ENCODE measurements at regions not wholly inside any gene's neighbourhood (a gene's known extent, or its start where the extent isn't known, plus 50 kb on each side); places are given as distances from the start of the nearest gene placed in this dataset.

DNA sequence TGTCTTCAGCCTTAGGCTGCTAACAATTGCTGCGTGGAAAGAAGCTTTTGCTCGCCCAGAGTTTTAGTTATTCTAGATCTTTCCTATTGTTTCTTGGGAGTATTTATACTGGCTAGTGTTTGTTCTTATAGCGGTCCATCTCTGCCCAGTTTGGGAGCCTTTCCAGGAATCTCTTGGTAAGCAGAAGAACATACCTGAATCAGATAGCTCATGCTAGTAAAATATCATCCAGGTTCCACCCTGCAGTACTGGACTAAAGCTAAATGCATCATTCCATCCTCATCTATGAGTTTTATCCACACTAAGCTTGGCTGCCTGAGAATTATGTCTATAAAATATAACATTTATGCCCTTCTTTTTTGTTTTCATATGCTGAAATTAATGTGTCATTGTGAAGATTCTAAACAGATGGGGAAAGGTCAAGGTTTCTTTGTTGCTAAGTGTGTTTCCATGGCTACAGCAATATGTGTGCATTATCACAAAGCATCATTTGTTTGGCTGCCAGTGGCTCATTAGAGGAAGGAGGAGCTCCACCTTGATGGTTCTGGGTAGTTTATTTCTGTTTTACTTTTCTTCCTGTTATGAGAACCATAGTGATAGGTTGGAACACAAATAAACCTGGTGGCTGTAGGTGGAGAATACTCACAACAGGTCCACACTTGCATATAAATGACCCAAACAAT lies 182.8 kb downstream of the PIK3C3 start:
- no TSS peak for BruUV-seq (replicated peaks)
- no peak for ATAC-seq
- Histone ChIP-seq H3K9me1 (ENCODE audit: control insufficient read depth, insufficient read depth, low read length) (no peaks in the 10 kb centered on the region), H3K27ac (ENCODE audit: extremely low read depth, low read depth, low read length) (no peak overlapping the region), H3K9me3 (replicated peaks; ENCODE audit: control insufficient read depth, insufficient read depth, low read depth, low read length) (no peaks in the 10 kb centered on the region), H3K36me3 (ENCODE audit: control insufficient read depth, insufficient read depth, low read length) (no peaks in the 10 kb centered on the region), H4K20me1 (replicated peaks; ENCODE audit: control insufficient read depth, insufficient read depth, low read length) (no peaks in the 10 kb centered on the region), H3K4me2 (ENCODE audit: insufficient read depth, low read length) (no peak overlapping the region), H3K4me1 (replicated peaks in 1 of 2; ENCODE audit: control insufficient read depth in 2 of 2, insufficient read depth in 2 of 2, low read length in 2 of 2) (no peaks in the 10 kb centered on the region), H2AFZ (ENCODE audit: low read depth, low read length) (no peak overlapping the region), H3K4me3 (no peak overlapping the region), H3K9ac (ENCODE audit: insufficient read depth in 1 of 2, low read depth in 2 of 2, low read length in 2 of 2) (no peak overlapping the region), H3K79me2 (ENCODE audit: control insufficient read depth, insufficient read depth, low read length) (no peaks in the 10 kb centered on the region), H3K27me3 (ENCODE audit: control insufficient read depth in 2 of 2, insufficient read depth in 2 of 2, low read length in 2 of 2) (no peaks in the 10 kb centered on the region)
- in situ Hi-C loops (cut with MboI) (no loop called here), intact Hi-C loops (cut with micrococcal nuclease) (no loop called here)
- TF ChIP-seq PURB (CRISPR knock-in tag; IDR thresholded peaks at IDR 0.05; ENCODE audit: low read depth) (no peak), KLF10 (CRISPR knock-in tag; IDR thresholded peaks at IDR 0.05) (no peak), ZNF274 (IDR thresholded peaks at IDR 0.05; ENCODE audit: borderline replicate concordance, low read depth, low read length) (no peak), HMGN3 (IDR thresholded peaks at IDR 0.05; ENCODE audit: borderline replicate concordance, extremely low read depth, insufficient read length, low read depth, low read length) (no peak), BRF1 (IDR thresholded peaks at IDR 0.05; ENCODE audit: borderline replicate concordance, extremely low read depth, insufficient read length) (no peak), SRSF3 (IDR thresholded peaks at IDR 0.05; ENCODE audit: insufficient read depth, low read length) (no peak), MCM3 (IDR thresholded peaks at IDR 0.05) (no peak), NFIC (IDR thresholded peaks at IDR 0.05) (no peak), SRSF1 (IDR thresholded peaks at IDR 0.05; ENCODE audit: low read depth, low read length) (no peak), SMC3 (conservative IDR thresholded peaks at IDR 0.05; ENCODE audit: insufficient read depth, low read depth, low read length) (no peak), CTBP1 (IDR thresholded peaks at IDR 0.05; ENCODE audit: borderline replicate concordance) (no peak), NCOA1 (IDR thresholded peaks at IDR 0.05; ENCODE audit: low read depth) (no peak), ZFPM2 (CRISPR knock-in tag; IDR thresholded peaks at IDR 0.05) (no peak)
- TF ChIP-seq, protein P1, sequence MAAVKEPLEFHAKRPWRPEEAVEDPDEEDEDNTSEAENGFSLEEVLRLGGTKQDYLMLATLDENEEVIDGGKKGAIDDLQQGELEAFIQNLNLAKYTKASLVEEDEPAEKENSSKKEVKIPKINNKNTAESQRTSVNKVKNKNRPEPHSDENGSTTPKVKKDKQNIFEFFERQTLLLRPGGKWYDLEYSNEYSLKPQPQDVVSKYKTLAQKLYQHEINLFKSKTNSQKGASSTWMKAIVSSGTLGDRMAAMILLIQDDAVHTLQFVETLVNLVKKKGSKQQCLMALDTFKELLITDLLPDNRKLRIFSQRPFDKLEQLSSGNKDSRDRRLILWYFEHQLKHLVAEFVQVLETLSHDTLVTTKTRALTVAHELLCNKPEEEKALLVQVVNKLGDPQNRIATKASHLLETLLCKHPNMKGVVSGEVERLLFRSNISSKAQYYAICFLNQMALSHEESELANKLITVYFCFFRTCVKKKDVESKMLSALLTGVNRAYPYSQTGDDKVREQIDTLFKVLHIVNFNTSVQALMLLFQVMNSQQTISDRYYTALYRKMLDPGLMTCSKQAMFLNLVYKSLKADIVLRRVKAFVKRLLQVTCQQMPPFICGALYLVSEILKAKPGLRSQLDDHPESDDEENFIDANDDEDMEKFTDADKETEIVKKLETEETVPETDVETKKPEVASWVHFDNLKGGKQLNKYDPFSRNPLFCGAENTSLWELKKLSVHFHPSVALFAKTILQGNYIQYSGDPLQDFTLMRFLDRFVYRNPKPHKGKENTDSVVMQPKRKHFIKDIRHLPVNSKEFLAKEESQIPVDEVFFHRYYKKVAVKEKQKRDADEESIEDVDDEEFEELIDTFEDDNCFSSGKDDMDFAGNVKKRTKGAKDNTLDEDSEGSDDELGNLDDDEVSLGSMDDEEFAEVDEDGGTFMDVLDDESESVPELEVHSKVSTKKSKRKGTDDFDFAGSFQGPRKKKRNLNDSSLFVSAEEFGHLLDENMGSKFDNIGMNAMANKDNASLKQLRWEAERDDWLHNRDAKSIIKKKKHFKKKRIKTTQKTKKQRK (IDR thresholded peaks at IDR 0.05; ENCODE audit: borderline replicate concordance, low read depth, low read length), result no peak
- ChIA-PET CTCF (ENCODE audit: low intra/inter-chr PET ratio) (no interaction called here), POLR2A (no interaction called here)
- no peak for DNase-seq (ENCODE audit: extremely low read depth in 1 of 4, low spot score in 3 of 4)
- FAIRE-seq, result no peak
- 0% methylated on average over 3 of the region's 3 CpGs for WGBS (ENCODE audit: insufficient coverage, low coverage, missing lambda C conversion rate)
